ENCODE measurements at regions not wholly inside any gene's neighbourhood (a gene's known extent, or its start where the extent isn't known, plus 50 kb on each side); places are given as distances from the start of the nearest gene placed in this dataset.

DNA sequence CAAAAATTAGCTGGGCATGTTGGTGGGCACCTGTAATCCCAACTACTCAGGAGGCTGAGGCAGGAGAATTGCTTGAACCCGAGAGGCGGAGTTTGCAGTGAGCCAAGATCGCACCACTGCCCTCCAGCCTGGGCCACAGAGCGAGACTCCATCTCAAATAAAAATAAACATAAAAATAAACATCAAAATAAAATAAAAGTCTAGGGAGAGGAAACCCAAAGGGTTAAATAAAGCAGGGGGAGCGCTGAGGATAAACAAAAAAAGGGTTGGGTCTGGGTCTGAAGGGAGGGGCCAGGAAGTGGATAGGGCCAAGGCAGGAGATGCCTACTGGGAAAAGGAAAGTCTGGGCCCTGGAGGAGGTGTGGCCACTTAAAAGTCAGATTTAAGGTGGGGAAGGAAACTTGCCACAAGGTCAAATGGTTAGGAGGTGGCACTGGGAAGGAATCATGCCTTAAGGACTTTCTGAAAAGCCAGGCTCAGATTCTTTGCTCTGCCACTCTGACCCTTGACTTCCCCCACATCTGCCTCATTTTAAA is 150.0 kb downstream of the ADSS2 start:
- TF ChIP-seq POLR2A (IDR thresholded peaks at IDR 0.05; ENCODE audit: low read length) (no peak), GATA1 (IDR thresholded peaks at IDR 0.05; ENCODE audit: low read depth, low read length) (no peak)

Measured in erythroblast (primary cell).